Trophoblast cell (in vitro differentiated cells and primary cell): ENCODE measurements at regions not wholly inside any gene's neighbourhood (a gene's known extent, or its start where the extent isn't known, plus 50 kb on each side); places are given as distances from the start of the nearest gene placed in this dataset.

Source experiments
- DNase-seq, 2 donors: peaks; one replicate each; pipeline ENCODE4 v3.0.0-alpha.2; 2016
- H2AFZ ChIP-seq: 2 replicates; pipeline ENCODE4 v1.6.1; 2013; ENCODE audit warnings: low read length, moderate library complexity, mild to moderate bottlenecking; ENCODE audit not compliant: insufficient read depth, poor library complexity
- H2AK5ac ChIP-seq: 2 replicates; pipeline ENCODE4 v1.6.1; 2013; ENCODE audit warnings: mild to moderate bottlenecking, low read length
- H2BK120ac ChIP-seq: 2 replicates; pipeline ENCODE4 v1.6.1; 2013; ENCODE audit warnings: low read length, mild to moderate bottlenecking, moderate library complexity; ENCODE audit not compliant: insufficient read depth, poor library complexity
- H2BK12ac ChIP-seq: 2 replicates; pipeline ENCODE4 v1.6.1; 2013; ENCODE audit warnings: mild to moderate bottlenecking, low read length, moderate library complexity
- H2BK5ac ChIP-seq: 2 replicates; pipeline ENCODE4 v1.6.1; 2013; ENCODE audit warnings: low read length, low read depth, moderate library complexity, mild to moderate bottlenecking; ENCODE audit not compliant: poor library complexity
- H3K14ac ChIP-seq: 2 replicates; pipeline ENCODE4 v1.6.1; 2013; ENCODE audit warnings: mild to moderate bottlenecking, low read length
- H3K18ac ChIP-seq: 2 replicates; pipeline ENCODE4 v1.6.1; 2013; ENCODE audit warnings: mild to moderate bottlenecking, low read length
- H3K23ac ChIP-seq: 2 replicates; pipeline ENCODE4 v1.6.1; 2013; ENCODE audit warnings: low read length
- H3K27ac ChIP-seq: 2 replicates; pipeline ENCODE4 v1.5.1; 2013; ENCODE audit warnings: low read depth, mild to moderate bottlenecking, inconsistent platforms, low read length, moderate library complexity
- H3K27me3 ChIP-seq: 2 replicates; pipeline ENCODE4 v1.6.1; 2013; ENCODE audit warnings: inconsistent platforms, mild to moderate bottlenecking, low read length, moderate library complexity; ENCODE audit not compliant: insufficient read depth
- H3K36me3 ChIP-seq, 2 experiments: 1 replicate in 1 of 2; 2 replicates in 1 of 2; pipeline ENCODE4 v1.6.1; 2013; ENCODE audit warnings: low read length in 2 of 2, mild to moderate bottlenecking in 2 of 2, moderate library complexity in 1 of 2; ENCODE audit not compliant: insufficient read depth in 2 of 2, control insufficient read depth in 1 of 2
- H3K4ac ChIP-seq: 2 replicates; pipeline ENCODE4 v1.6.1; 2013; ENCODE audit warnings: low read depth, mild to moderate bottlenecking, low read length, moderate library complexity
- H3K4me1 ChIP-seq, 2 experiments: 1 replicate in 1 of 2; 2 replicates in 1 of 2; pipeline ENCODE4 v1.6.1; 2013; ENCODE audit warnings: low read length in 2 of 2, mild to moderate bottlenecking in 2 of 2, moderate library complexity in 1 of 2; ENCODE audit not compliant: insufficient read depth in 2 of 2, control insufficient read depth in 1 of 2
- H3K4me2 ChIP-seq: 2 replicates; pipeline ENCODE4 v1.6.1; 2013; ENCODE audit warnings: inconsistent platforms, mild to moderate bottlenecking, low read length, moderate library complexity
- H3K4me3 ChIP-seq: 2 replicates; pipeline ENCODE4 v1.5.1; 2013; ENCODE audit warnings: mild to moderate bottlenecking, low read depth, low read length, inconsistent platforms
- H3K79me1 ChIP-seq: one replicate; pipeline ENCODE4 v1.6.1; 2013; ENCODE audit warnings: low read length
- H3K79me2 ChIP-seq: 2 replicates; pipeline ENCODE4 v1.6.1; 2013; ENCODE audit warnings: low read length, mild to moderate bottlenecking; ENCODE audit not compliant: control insufficient read depth, insufficient read depth, poor library complexity
- H3K9ac ChIP-seq: 2 replicates; pipeline ENCODE4 v1.6.1; 2013; ENCODE audit warnings: mild to moderate bottlenecking, low read length
- H3K9me3 ChIP-seq: 2 replicates; pipeline ENCODE4 v1.6.1; 2013; ENCODE audit warnings: low read depth, mild to moderate bottlenecking, control low read depth, inconsistent platforms, low read length; ENCODE audit not compliant: insufficient read depth
- H4K12ac ChIP-seq: 2 replicates; pipeline ENCODE4 v1.6.1; 2013; ENCODE audit warnings: low read depth, mild to moderate bottlenecking, low read length, moderate library complexity
- H4K8ac ChIP-seq: 2 replicates; pipeline ENCODE4 v1.6.1; 2013; ENCODE audit warnings: low read depth, mild to moderate bottlenecking, low read length, moderate library complexity
- H4K91ac ChIP-seq: one replicate; pipeline ENCODE4 v1.6.1; 2013; ENCODE audit warnings: low read depth, mild to moderate bottlenecking, low read length, moderate library complexity
- WGBS: extraction: QIAGEN DNeasy Blood & Tissue Kit; methylation state at CpG from one replicate; pipeline ENCODE4 v1.1.7; 2013; ENCODE audit warnings: missing lambda C conversion rate; ENCODE audit not compliant: insufficient read length, insufficient coverage; ENCODE audit errors: extremely low coverage; 5-methylcytosine and 5-hydroxymethylcytosine counted together

DNA sequence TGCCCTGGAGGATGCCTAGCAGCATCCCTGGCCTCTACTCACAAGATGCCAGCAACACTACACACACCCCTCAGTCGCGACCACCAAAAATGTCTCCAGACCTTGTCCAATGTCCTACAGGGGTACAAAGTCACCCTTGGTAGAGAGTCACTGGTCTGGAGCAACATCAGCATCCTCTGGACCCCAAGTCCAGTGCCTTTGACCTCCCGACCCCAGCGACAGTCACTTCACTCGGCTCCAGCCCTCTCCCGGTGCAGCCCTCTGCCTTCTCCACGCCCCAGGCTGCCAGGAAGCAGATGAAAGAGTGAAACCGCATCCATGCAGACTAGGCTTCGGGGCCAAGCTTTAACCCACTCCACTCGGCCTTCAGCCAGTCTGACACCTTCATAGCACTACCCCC lies 92.0 kb upstream of the SRSF6 start:
- peak overlapping the region; percentile 8 for H2AFZ ChIP-seq
- no peak overlapping the region for H3K14ac ChIP-seq
- no peak overlapping the region for H3K4ac ChIP-seq
- H2BK120ac ChIP-seq = no peak overlapping the region
- H3K79me1 ChIP-seq = no peaks in the 10 kb centered on the region
- H3K9me3 ChIP-seq = no peaks in the 10 kb centered on the region
- H3K36me3 ChIP-seq = no peaks in the 10 kb centered on the region
- H3K27me3 ChIP-seq = no peaks in the 10 kb centered on the region
- no peak for DNase-seq
- no peak overlapping the region for H2BK12ac ChIP-seq
- no peak overlapping the region for H4K12ac ChIP-seq
- no peak overlapping the region for H3K27ac ChIP-seq
- H3K4me1 ChIP-seq = peaks cover 6% of the 10 kb centered on the region in 2 experiments
- H4K8ac ChIP-seq = no peak overlapping the region
- no peak overlapping the region for H3K9ac ChIP-seq
- H3K23ac ChIP-seq = no peak overlapping the region
- peak overlapping the region; percentile 27 for H3K4me3 ChIP-seq
- H3K18ac ChIP-seq = no peak overlapping the region
- H3K79me2 ChIP-seq = no peaks in the 10 kb centered on the region
- H2AK5ac ChIP-seq = no peak overlapping the region
- no peak overlapping the region for H2BK5ac ChIP-seq
- H4K91ac ChIP-seq = no peak overlapping the region
- no CpG with 5 or more reads among the region's 10 CpGs for WGBS
- H3K4me2 ChIP-seq = no peak overlapping the region

DNA sequence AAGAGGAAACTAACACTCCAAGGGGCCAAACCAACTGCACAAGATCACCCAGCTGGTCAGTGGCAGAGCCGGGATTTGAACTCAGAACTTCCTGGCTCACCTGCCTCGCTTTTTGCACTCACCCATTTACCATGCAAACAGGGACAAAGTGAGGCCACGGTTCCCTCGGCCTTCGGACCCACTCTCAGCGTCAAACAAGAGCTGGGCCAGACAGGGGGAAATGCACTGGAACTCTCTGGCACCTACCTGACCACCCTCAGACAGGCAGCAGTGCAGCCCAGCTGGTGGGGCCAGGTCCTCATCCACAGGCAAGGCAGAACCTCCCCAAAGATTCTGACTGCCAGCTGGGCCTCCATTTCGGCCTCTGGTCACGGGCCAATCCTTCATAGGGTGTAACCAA lies 93.7 kb upstream of the SRSF6 start:
- Histone ChIP-seq H3K14ac (no peak overlapping the region), H2BK12ac (no peak overlapping the region), H4K91ac (no peak overlapping the region), H2BK120ac (no peak overlapping the region), H3K4ac (no peak overlapping the region), H3K27ac (no peak overlapping the region), H3K4me2 (no peak overlapping the region), H3K79me1 (no peaks in the 10 kb centered on the region), H3K9me3 (no peaks in the 10 kb centered on the region), H2BK5ac (no peak overlapping the region), H3K36me3 (no peaks in the 10 kb centered on the region), H3K27me3 (no peaks in the 10 kb centered on the region), H2AFZ (no peak overlapping the region), H3K23ac (no peak overlapping the region), H4K8ac (no peak overlapping the region), H3K9ac (no peak overlapping the region), H3K18ac (no peak overlapping the region), H3K79me2 (no peaks in the 10 kb centered on the region), H4K12ac (no peak overlapping the region), H3K4me3 (no peak overlapping the region), H3K4me1 (peaks cover 6% of the 10 kb centered on the region in 2 experiments), H2AK5ac (no peak overlapping the region)
- no CpG with 5 or more reads among the region's 8 CpGs for WGBS
- no peak for DNase-seq

DNA sequence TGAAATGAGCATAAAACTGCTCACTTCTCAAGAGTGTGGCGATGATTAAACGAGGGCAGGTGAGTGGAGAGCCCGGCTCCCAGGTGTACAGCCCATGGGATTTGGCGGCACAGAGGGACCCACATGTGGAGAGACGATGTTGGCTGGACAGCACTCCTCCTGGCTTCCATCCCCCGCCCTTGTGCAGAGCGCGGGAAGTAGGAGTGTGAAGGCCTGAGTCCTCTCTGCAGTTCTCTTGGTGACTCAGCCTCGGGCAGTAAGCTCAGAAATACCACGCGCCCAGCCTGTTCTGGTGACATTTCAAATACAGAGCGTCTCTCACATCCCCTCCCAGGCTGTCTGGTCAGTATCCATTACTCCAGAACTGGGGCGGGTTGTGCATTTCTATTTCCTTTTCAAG lies 94.2 kb upstream of the SRSF6 start:
- H3K79me1 ChIP-seq = no peaks in the 10 kb centered on the region
- no peak overlapping the region for H4K12ac ChIP-seq
- H3K14ac ChIP-seq = no peak overlapping the region
- no peak overlapping the region for H4K91ac ChIP-seq
- H3K18ac ChIP-seq = no peak overlapping the region
- H3K4ac ChIP-seq = no peak overlapping the region
- H3K79me2 ChIP-seq = no peaks in the 10 kb centered on the region
- no peak overlapping the region for H3K4me2 ChIP-seq
- no peak overlapping the region for H4K8ac ChIP-seq
- H2AK5ac ChIP-seq = no peak overlapping the region
- no peak overlapping the region for H3K27ac ChIP-seq
- no peak overlapping the region for H2AFZ ChIP-seq
- no peak overlapping the region for H3K9ac ChIP-seq
- H2BK5ac ChIP-seq = no peak overlapping the region
- H3K4me3 ChIP-seq = no peak overlapping the region
- no peaks in the 10 kb centered on the region for H3K36me3 ChIP-seq
- no peaks in the 10 kb centered on the region for H3K27me3 ChIP-seq
- WGBS = no CpG with 5 or more reads among the region's 13 CpGs
- no peak overlapping the region for H3K23ac ChIP-seq
- no peak overlapping the region for H2BK12ac ChIP-seq
- H3K9me3 ChIP-seq = no peaks in the 10 kb centered on the region
- H3K4me1 ChIP-seq = peaks cover 6% of the 10 kb centered on the region in 2 experiments
- DNase-seq = peak in 1 of 2 donors; percentile 33
- H2BK120ac ChIP-seq = no peak overlapping the region

DNA sequence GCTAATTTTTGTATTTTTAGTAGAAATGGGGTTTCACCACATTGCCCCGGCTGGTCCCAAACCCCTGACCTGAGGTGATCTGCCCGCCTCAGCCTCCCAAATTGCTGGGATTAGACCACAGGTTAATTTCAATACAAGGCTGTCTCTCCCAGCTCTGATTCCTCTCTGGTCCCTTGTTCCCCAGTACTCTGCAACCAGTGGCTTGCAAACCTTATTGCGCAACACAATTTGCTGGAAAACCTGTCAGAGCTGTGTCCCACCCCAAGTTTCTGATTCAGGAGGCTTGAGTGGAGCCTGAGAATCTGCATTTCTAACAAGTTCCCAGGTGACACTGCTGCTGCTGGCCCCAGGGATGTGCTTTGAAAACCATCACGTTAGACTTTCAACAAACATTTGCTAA lies 96.2 kb upstream of the SRSF6 start:
- H3K9ac ChIP-seq = no peak overlapping the region
- no peak overlapping the region for H3K23ac ChIP-seq
- H3K4me3 ChIP-seq = no peak overlapping the region
- no peak overlapping the region for H2BK120ac ChIP-seq
- H3K27ac ChIP-seq = no peak overlapping the region
- no peak overlapping the region for H2AFZ ChIP-seq
- no peak overlapping the region for H2BK12ac ChIP-seq
- no peaks in the 10 kb centered on the region for H3K79me2 ChIP-seq
- H4K12ac ChIP-seq = no peak overlapping the region
- DNase-seq = no peak
- H3K36me3 ChIP-seq = no peaks in the 10 kb centered on the region
- no peak overlapping the region for H4K8ac ChIP-seq
- no peak overlapping the region for H4K91ac ChIP-seq
- WGBS = no CpG with 5 or more reads among the region's 4 CpGs
- H2AK5ac ChIP-seq = no peak overlapping the region
- H3K9me3 ChIP-seq = peaks cover 1% of the 10 kb centered on the region
- no peaks in the 10 kb centered on the region for H3K27me3 ChIP-seq
- no peak overlapping the region for H3K18ac ChIP-seq
- H2BK5ac ChIP-seq = no peak overlapping the region
- no peak overlapping the region for H3K4ac ChIP-seq
- no peaks in the 10 kb centered on the region for H3K79me1 ChIP-seq
- H3K14ac ChIP-seq = no peak overlapping the region
- H3K4me1 ChIP-seq = peaks cover 6% of the 10 kb centered on the region in 2 experiments
- no peak overlapping the region for H3K4me2 ChIP-seq
